ENCODE measurements at regions not wholly inside any gene's neighbourhood (a gene's known extent, or its start where the extent isn't known, plus 50 kb on each side); places are given as distances from the start of the nearest gene placed in this dataset.

GRCh38 chr10:113287592-113287991 lies 265.3 kb upstream of the HABP2 start:
- TF ChIP-seq POLR2AphosphoS5 (IDR thresholded peaks at IDR 0.05): no peak
- TF ChIP-seq POLR2A (IDR thresholded peaks at IDR 0.05; ENCODE audit: low read depth): no peak
- TF ChIP-seq CTCF (IDR thresholded peaks at IDR 0.05): no peak

Data from esophagus muscularis mucosa (tissue), 3 donors.